Breast epithelium (tissue), 4 donors: ENCODE measurements at regions not wholly inside any gene's neighbourhood (a gene's known extent, or its start where the extent isn't known, plus 50 kb on each side); places are given as distances from the start of the nearest gene placed in this dataset.

ENCODE experiments used
- DNase-seq, 2 donors: peaks; one replicate each; pipeline ENCODE4 v3.0.0-alpha.2; 2019; ENCODE audit warnings: low spot score in 2 of 2
- H3K27ac ChIP-seq, 2 donors: fragments of 200-600 bp; sonication (generic) in 1 of 2; one replicate each; pipeline ENCODE4 v1.5.1; 2016 to 2019; ENCODE audit warnings: mild to moderate bottlenecking in 1 of 2
- H3K27me3 ChIP-seq, 2 donors: fragments of 200-600 bp; sonication (generic) in 1 of 2; one replicate each; pipeline versions ENCODE4 v1.5.1 to v1.6.0; 2017 to 2019; ENCODE audit warnings: control low read depth in 1 of 2, mild to moderate bottlenecking in 1 of 2
- H3K36me3 ChIP-seq: fragments of 200-600 bp; one replicate; pipeline ENCODE4 v1.5.1; 2019
- H3K4me1 ChIP-seq, 2 donors: fragments of 200-600 bp; sonication (generic); one replicate each; pipeline ENCODE4 v1.5.1; 2016 to 2019; ENCODE audit warnings: control low read depth in 1 of 2
- H3K4me3 ChIP-seq, 3 donors: fragments of 200-600 bp; sonication (generic); 1 replicate in 2 of 3; 2 replicates in 1 of 3; pipeline ENCODE4 v1.5.1; 2016 to 2019; ENCODE audit warnings: mild to moderate bottlenecking in 3 of 3, moderate library complexity in 2 of 3
- H3K9me3 ChIP-seq, 2 donors: fragments of 200-600 bp; sonication (generic) in 1 of 2; one replicate each; pipeline ENCODE4 v1.5.1; 2016 to 2019; ENCODE audit warnings: control low read depth in 1 of 2
- POLR2A ChIP-seq: fragments of 450-650 bp; IDR thresholded peaks from one replicate; pipeline ENCODE4 v1.6.1; 2016; ENCODE audit warnings: antibody characterized with exemption, mild to moderate bottlenecking, moderate library complexity
- POLR2AphosphoS5 ChIP-seq, 3 donors: sonication (generic); formaldehyde crosslinking; IDR thresholded peaks; one replicate each; pipeline ENCODE4 v1.6.1; 2017; ENCODE audit warnings: antibody characterized with exemption in 3 of 3
- intact Hi-C: fragments of 100-400 bp; cut with DNase I; formaldehyde crosslinking; loops from one replicate; pipeline ENCODE4 v1.15.1; 2023; ENCODE audit warnings: low total_unique reads
- TF ChIP-seq, protein P1 (sequence below), 3 donors: fragments of 450-650 bp; IDR thresholded peaks; one replicate each; pipeline ENCODE4 v1.5.1; 2016 to 2017; ENCODE audit warnings: antibody characterized with exemption in 3 of 3, mild to moderate bottlenecking in 3 of 3, moderate library complexity in 3 of 3

DNA sequence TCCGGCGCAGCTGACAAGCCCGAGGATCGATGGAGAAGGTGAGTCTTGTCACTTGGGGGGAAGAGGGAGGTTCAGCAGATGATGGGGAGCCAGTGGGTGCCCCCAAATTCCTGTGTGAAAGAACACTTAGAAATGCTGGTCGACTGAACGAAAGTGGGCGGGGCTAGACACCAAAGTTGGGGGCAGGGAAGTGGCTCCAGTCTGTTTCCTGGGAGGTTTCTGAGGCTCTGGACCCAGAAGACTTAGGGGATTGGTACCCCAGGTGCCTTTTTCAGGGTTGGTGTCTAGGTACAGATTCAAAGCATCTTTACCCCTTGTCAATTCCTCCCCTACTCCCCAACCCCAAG is 278.6 kb downstream of the ZSWIM6 start:
- DNase-seq: no peak
- TF ChIP-seq POLR2AphosphoS5 (IDR thresholded peaks at IDR 0.05): no peak
- TF ChIP-seq, protein P1, sequence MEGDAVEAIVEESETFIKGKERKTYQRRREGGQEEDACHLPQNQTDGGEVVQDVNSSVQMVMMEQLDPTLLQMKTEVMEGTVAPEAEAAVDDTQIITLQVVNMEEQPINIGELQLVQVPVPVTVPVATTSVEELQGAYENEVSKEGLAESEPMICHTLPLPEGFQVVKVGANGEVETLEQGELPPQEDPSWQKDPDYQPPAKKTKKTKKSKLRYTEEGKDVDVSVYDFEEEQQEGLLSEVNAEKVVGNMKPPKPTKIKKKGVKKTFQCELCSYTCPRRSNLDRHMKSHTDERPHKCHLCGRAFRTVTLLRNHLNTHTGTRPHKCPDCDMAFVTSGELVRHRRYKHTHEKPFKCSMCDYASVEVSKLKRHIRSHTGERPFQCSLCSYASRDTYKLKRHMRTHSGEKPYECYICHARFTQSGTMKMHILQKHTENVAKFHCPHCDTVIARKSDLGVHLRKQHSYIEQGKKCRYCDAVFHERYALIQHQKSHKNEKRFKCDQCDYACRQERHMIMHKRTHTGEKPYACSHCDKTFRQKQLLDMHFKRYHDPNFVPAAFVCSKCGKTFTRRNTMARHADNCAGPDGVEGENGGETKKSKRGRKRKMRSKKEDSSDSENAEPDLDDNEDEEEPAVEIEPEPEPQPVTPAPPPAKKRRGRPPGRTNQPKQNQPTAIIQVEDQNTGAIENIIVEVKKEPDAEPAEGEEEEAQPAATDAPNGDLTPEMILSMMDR (IDR thresholded peaks at IDR 0.05): no peak

DNA sequence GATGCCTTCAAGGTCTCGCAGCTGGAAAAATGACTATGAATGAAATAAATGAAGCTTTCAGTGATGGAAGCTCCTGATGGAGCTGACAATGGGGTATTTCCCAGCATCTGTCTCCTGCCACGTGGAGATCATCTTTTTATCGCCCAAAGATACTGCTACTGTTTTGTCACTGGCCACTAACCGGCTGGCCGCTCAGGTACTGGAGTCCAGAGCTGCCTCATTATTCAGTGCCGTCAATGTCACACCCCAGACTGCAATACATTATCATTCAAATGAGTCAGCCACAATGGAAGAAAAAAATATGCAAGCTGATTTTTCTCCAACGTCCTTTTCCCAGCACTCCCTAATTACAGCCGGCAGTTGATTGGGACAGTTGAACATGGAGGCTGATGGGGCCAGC is 280.4 kb downstream of the ZSWIM6 start:
- Histone ChIP-seq H3K4me1 (no peaks in the 10 kb centered on the region), H3K9me3 (no peaks in the 10 kb centered on the region), H3K27ac (no peak overlapping the region), H3K27me3 (no peaks in the 10 kb centered on the region), H3K36me3 (no peaks in the 10 kb centered on the region), H3K4me3 (no peak overlapping the region)
- no peak for DNase-seq
- TF ChIP-seq POLR2A: no peak
- TF ChIP-seq POLR2AphosphoS5 (IDR thresholded peaks at IDR 0.05): no peak
- TF ChIP-seq, protein P1 (IDR thresholded peaks at IDR 0.05): no peak
- intact Hi-C loops: no loop called here

More for the DNA sequence above, 278.6 kb downstream of the ZSWIM6 start:
- no peaks in the 10 kb centered on the region for H3K27me3 ChIP-seq
- H3K4me3 ChIP-seq: no peak overlapping the region
- intact Hi-C loops: no loop called here
- no peaks in the 10 kb centered on the region for H3K9me3 ChIP-seq
- H3K36me3 ChIP-seq: no peaks in the 10 kb centered on the region
- H3K27ac ChIP-seq: no peak overlapping the region
- H3K4me1 ChIP-seq: no peaks in the 10 kb centered on the region

DNA sequence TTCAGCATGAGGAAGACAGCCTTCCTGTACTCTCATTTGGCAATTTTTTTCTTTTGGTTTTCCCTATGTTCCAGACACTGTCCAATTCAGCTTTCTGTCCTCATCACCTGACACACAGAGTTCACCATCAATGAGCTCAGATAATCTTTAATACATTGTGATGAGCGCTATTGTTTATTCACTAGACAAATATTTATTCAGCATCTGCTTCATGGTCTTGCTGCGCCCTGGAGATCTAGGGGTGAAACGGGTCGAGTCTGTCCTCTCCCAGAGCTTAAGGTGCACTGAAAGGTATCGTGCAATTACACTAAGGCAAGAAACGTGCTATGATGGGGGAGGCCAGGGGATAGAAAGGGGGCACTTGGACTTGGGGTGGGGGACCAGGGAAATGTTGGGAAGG is 281.6 kb downstream of the ZSWIM6 start:
- H3K27ac ChIP-seq: no peak overlapping the region
- H3K27me3 ChIP-seq: no peaks in the 10 kb centered on the region
- H3K4me1 ChIP-seq: no peaks in the 10 kb centered on the region
- intact Hi-C loops: no loop called here
- no peak for DNase-seq
- no peaks in the 10 kb centered on the region for H3K36me3 ChIP-seq
- H3K4me3 ChIP-seq: no peak overlapping the region
- TF ChIP-seq, protein P1 (IDR thresholded peaks at IDR 0.05): no peak
- H3K9me3 ChIP-seq: no peaks in the 10 kb centered on the region

DNA sequence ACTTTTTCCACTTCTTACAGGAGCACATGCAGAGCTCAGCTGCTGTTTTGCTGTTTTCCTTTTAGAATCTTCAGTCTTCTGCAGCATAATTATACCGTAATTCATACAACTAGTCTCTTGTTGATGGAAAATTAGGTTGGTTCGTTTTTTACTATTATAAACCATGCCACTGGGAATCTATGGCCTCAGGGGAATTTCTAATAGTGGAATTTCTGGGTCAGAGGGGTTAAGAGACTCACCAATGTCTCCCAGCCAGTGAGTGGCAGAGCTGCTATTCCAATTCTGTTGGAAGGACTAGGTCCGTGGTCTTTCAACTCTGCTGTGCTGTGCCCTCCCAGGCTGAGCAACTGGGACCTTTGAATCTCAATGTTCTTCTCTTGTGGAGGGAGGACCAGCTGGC is 282.5 kb downstream of the ZSWIM6 start:
- no peak for DNase-seq
- Histone ChIP-seq H3K9me3 (no peaks in the 10 kb centered on the region), H3K27me3 (no peaks in the 10 kb centered on the region), H3K4me1 (no peaks in the 10 kb centered on the region), H3K4me3 (no peak overlapping the region), H3K27ac (no peak overlapping the region), H3K36me3 (no peaks in the 10 kb centered on the region)
- intact Hi-C loops: no loop called here
- TF ChIP-seq, protein P1 (IDR thresholded peaks at IDR 0.05): no peak
- TF ChIP-seq POLR2AphosphoS5 (IDR thresholded peaks at IDR 0.05): no peak
- TF ChIP-seq POLR2A: no peak

DNA sequence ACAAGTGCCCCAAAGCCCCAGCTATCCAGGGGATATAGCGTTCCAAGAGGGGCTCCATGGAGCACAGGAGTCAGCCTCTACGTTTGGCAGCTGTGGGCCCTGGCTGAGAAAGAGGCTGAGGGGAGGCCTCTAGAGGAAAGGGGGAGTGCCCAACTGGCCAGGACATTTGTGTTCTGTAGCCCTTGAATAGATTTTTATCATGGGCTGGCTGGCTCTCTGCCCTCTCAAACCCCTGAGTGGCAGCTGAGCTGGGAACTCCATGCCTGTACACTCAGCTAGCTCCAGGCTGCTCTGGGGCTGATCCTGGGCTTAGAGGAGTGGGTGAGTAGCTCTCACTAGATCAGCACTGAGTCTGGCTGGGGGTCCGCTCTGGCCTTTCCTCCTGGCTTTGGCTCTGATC is 285.0 kb downstream of the ZSWIM6 start:
- H3K27me3 ChIP-seq: no peaks in the 10 kb centered on the region
- H3K4me3 ChIP-seq: no peak overlapping the region
- intact Hi-C loops: no loop called here
- DNase-seq: no peak
- H3K27ac ChIP-seq: no peak overlapping the region
- no peaks in the 10 kb centered on the region for H3K36me3 ChIP-seq
- H3K4me1 ChIP-seq: no peaks in the 10 kb centered on the region
- H3K9me3 ChIP-seq: no peaks in the 10 kb centered on the region
- TF ChIP-seq, protein P1 (IDR thresholded peaks at IDR 0.05): no peak
- TF ChIP-seq POLR2A: no peak
- TF ChIP-seq POLR2AphosphoS5 (IDR thresholded peaks at IDR 0.05): no peak
